ENCODE measurements at regions not wholly inside any gene's neighbourhood (a gene's known extent, or its start where the extent isn't known, plus 50 kb on each side); places are given as distances from the start of the nearest gene placed in this dataset.
A peak's percentile ranks its signal among the peaks of the same experiment; 100 is the strongest.
"Not testable (repeated sequence)": the region's sequence is repeated elsewhere in the genome, so short reads cannot be mapped to it uniquely, and the experiment has no call there.

DNA sequence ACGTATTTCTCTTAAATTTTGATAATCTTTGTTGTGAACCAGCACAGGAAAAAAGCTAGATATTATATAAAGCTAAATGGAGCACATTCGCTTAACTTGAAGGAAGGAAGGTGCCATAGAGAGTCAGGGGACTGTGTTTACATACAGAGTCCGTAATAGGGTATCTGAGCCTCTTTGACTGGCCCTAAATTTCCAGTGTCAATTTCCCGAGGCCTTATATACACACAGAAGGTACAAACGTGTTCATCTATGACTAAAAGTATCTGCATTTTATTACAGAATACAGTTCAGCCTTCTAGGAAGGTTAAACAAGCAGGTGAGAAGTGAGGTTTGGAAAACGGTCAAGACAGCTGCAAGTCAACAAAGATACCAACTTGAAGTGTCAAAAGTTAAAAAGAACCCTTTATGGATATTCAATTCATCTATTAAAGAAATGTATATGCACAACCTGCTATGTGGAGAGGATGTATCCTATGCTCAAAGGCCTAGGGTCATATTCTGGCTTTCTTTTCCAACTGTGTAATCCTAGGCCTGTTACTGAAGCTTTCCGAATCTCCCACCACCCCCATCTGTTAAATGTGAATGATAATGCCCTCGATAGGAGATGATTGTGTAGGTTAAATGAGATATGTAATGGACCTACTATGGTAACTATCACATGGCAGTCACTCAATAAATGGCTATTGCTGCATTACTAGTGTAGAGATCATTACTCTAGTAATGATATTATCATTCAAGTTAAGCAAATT, 263.7 kb upstream of the MAF start:
- no peak for DNase-seq (ENCODE audit: low spot score)

DNA sequence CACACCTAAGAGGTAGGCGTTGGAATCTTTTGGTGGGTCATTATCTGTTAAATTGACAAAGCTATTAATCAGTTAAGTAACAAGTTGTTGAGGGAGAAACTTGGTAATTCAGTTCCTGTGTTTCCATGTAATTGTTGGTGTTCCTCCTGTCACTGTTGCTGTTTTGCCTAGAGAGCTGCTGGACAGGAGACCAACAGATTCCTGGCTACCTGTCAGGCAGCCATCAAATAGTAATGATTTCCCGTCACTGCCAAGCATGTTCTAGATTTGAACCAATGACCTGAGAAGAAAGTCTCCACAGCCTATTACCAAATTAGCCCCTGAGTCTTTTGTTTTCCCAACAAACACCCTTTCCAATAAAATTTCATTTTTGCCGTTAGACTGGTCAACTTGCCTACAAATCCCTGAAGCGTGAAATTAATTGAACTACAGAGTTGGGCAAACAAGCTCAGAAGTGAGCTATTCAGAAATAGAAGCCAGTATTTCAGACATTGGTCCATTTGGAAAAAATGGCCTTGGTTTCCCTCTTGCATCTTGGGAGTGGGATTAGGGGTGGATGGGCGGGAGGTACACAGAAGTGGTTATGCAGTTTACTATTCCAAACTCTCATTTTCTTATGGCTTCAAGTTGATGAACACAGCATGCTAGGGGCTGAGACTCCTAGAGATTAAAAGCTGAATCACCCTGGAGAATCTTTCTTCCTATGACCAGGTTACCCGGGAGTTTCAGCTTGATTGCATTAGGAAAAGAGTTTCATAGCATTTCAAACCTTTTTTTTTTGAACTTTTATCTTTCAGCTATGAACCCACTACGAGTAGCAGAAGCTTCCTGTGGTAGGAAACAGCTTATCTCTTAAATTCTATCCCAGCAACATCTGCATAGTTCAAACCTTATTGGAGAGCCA, 262.8 kb upstream of the MAF start:
- no peak for DNase-seq (ENCODE audit: low spot score)

DNA sequence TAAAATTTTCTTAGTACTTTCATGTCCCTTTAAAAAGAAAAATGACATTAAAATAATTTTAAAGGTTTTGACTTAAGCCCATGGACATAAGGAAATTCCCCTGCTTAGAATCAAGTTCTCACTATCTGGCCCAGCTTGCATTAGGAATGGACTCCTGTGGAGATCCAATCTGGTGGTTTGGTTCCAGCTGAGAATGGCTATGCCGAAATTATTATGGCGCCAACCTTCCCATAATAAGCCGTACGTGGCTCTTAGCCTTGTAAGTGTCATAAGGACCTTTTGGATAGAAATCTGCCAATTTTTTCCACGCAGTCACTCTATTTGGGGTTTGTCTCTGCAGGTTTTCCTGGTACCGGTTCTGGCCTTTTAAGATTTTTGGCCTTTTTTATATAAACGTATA, 262.1 kb upstream of the MAF start:
- no peak for DNase-seq (ENCODE audit: low spot score)

DNA sequence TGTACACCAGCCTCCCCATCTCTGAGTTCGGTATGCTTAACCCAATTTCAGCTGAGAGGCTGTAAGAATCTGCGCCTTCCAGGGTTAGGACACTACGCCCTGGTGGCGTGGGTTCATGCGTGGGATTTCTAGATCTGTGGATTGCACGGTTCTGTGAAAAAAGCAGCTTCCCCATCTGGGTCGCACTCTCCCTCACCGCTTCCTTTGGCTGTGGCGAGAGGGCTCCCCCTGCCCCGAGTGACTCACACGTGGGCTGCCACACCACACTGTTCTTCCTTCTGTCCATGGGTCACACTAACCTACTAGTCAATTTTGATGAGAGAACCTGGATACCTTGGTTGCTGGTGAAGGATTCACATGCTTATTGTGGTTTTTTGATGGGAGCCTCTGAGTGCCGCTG, 256.0 kb upstream of the MAF start:
- DNase-seq (ENCODE audit: low spot score): no peak

DNA sequence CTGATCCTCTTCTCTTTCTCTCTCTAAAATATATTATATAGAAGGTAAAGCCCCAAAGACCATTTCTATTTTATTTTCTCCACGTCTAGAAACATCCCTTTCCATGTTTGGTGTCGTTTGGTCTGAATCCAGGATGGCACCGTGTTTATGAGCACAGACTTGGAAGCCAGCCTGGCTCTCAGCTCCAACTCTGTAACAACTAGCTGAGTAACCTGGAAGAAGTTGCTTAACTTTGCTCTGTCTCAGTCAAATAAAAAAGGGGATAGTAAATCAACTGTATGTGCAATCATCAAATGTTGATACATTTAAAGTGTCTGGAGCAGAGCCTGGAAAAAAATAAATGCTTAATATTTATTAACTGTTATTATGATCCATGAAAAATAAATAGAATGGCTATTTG, 249.8 kb upstream of the MAF start:
- DNase-seq (ENCODE audit: low spot score): no peak

DNA sequence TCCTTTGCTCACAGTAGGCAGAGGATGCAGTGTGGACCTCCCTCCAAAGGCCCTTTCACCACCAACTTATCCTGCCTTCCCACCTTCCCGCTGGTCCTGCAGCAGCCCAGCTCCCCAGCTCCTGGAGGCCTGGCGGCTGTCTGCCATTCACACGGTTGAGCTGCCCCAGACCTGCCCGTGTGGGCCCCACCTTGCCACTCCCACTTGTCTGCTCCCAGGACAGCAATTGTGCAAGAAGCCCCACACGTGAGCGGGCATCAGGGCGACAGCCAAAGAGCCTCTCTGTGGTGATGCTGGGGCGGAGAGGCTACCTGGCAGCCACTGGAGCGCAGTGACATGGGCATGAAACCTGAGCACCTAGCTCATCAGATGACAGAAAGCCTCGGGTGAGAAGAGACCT, 248.6 kb upstream of the MAF start:
- no peak for DNase-seq (ENCODE audit: low spot score)

DNA sequence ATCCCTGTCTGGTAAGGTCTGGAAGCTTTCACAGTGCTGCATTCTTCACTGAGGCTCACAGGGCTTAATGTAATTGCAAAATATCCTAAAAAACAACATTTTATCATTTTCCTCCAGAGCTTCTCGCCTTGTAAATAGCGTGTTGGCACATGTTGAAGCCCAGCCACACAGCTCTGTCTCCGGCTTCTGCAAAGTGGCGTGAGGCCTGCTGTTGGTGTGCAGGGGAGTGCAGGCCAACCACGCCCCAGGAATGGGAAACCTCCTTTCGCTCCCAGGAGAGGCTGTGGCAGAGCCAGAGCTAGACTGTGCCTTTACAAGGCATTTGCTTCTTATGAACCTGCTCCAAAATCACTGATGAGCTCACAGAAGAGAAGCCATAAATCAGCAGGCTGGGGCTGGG, 248.2 kb upstream of the MAF start:
- no peak for DNase-seq (ENCODE audit: low spot score)

DNA sequence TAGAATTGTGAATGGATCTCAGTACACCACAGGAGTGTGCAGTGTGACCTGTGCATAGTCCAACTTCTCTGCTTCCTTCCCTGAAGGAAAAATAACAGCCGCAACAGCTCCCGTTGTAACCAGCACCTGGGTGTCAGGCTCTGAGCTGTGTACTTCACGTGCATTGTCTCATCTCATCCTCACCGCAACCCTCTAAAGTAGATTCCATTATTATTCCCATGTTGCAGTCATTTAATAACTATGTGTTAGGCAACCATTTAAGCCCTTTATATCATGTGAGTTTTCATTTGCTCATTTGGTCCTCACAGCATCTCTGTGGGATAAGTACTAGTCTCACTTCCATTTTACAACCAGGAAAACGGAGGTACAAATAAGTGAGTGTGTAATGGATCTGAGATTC, 247.0 kb upstream of the MAF start:
- DNase-seq (ENCODE audit: low spot score): no peak

DNA sequence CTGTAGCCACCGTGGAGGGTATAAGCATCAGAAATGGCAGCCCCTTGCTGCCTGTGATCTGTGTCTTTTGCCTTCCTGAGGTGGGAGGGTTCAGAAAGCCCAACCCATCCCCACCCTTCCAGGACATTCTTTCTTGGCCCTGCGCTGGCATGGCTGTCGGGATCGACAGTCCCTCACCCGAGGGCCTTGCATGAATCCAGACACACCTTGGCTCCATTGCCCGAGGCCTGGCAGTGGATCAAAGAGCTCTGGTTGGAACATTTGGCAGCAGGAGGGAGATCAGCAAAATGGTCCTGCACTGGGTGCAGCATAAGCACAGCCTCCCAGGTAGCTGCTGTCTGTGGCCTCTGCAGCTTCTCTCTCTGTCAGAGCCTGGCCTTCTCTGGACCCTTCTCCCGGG, 246.6 kb upstream of the MAF start:
- DNase-seq (ENCODE audit: low spot score): no peak

DNA sequence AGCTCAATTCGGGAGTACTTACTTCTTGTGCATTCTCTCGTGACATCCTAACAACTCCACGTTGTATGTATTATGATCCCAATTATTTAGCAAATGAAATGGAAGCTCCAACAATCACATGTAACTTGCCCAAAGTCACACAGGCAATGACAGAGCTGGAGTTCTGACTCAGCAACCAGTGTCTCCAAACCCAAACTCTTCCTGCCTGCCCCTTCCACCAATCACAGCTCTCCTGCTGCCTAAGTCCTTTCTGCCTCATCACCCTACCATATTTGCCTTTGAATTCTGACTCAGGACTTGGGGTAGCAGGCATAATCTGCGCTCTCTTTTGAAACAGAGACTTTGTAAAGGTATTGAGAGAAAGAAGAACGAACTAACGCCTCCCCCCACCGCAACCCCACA, 245.2 kb upstream of the MAF start:
- no peak for DNase-seq (ENCODE audit: low spot score)

DNA sequence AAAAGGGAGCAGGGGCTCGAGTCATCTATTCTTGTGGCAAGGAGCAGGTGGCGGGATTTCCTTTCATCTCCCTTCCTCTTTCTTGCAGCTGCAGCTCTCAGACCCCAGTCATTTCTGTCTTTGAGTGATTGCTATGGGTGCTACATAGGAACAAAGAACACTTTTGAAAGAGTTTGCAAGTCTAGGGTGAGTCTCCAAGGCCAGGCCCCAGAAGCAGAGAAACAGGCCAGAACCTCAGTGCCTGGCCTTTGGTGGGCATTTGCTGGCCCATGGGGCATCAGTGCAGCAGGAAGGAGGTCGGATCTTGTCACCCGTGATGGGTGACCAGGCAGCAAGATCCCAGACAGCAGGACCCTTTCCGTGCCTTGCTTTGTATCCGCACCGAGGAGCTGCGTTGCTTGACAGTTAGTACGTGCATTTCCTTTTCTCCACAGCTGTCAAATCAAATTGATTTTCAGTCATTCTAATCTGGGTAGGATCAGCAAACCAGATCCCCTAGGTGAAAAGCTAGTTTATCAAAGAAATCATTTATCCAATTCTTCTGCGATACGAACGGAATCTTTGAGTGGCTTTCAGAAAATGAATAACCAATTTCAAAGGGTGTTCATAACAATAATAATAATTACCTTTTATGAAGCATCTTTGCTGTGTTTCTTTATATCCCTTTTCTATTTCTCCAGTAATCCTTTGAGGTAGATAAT, 244.6 kb upstream of the MAF start:
- no peak for DNase-seq (ENCODE audit: low spot score)

DNA sequence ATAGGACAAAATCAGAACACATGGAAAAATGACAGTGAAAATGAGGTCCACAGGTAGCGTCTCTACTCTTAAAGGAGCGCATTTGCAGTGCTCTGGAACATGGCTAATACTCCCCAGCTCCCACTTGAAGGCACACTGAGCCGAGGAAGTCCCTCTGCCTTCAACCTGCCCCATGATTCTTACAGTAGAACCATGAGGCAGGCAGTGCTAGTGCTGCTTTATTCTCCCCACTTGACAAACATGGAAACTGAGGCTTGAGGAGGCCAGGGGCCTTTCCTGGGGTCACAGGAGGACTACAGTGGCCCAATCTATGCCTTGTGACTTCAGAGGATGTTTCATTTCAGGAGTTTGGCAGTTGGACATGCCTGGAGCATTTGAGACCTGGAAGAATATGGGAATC, 244.1 kb upstream of the MAF start:
- DNase-seq (ENCODE audit: low spot score): no peak

DNA sequence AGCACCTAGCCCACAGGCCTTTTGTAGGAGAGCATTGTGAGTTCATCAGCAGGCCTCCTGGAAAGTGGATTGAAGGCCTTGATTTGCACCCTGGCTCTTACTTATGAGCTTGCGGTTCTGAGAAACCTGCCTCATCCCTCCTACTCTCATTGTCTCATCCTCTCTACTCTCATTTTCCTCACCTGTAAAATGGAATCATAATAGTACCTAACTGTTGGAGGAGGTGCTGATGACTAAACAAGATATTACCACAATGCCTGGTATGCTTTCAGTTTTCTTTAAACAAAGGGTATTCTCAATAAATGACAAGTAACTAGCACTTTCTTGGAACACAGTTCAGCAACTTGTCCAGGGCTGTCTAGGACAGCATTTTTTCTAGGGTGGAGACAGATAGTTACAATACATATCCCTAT, 243.1 kb upstream of the MAF start:
- DNase-seq (ENCODE audit: low spot score): no peak

DNA sequence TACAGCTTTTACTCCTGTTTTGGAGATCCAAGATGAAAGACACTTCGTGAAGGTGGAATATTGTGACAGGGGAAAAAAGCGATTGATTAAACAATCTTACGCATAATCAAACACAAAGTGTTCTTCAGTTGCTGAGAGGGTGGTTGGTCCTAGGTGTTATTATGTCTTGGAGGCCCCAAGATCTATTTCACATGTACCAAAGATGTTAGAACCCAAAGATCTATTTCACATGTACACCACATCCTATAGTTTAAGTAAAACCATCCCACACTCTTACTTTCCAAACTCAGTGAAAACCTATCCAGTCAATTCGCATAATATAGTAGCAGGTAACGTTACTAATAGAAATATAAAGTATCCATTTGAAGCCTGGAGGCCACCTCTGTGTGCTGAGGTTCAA, 242.6 kb upstream of the MAF start:
- no peak for DNase-seq (ENCODE audit: low spot score)

DNA sequence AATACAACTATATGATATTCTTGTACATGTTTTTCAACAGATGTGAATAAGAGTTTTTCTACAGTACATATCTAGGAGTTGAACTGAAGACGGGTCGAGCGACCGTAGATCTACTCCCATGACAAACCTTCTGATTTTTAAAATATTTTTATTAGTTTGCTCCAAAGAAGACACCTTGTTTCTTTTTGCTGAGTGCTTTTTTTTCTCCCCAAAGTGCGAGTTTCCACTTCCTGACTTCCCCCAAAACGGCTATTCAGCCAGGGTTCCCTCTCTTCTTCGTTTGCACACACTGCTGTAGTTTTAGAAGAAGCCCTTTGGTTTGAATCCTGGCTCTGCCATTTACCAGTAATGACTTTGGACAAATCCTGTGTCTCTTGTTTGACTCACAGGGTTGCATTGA, 241.7 kb upstream of the MAF start:
- DNase-seq (ENCODE audit: low spot score): no peak

DNA sequence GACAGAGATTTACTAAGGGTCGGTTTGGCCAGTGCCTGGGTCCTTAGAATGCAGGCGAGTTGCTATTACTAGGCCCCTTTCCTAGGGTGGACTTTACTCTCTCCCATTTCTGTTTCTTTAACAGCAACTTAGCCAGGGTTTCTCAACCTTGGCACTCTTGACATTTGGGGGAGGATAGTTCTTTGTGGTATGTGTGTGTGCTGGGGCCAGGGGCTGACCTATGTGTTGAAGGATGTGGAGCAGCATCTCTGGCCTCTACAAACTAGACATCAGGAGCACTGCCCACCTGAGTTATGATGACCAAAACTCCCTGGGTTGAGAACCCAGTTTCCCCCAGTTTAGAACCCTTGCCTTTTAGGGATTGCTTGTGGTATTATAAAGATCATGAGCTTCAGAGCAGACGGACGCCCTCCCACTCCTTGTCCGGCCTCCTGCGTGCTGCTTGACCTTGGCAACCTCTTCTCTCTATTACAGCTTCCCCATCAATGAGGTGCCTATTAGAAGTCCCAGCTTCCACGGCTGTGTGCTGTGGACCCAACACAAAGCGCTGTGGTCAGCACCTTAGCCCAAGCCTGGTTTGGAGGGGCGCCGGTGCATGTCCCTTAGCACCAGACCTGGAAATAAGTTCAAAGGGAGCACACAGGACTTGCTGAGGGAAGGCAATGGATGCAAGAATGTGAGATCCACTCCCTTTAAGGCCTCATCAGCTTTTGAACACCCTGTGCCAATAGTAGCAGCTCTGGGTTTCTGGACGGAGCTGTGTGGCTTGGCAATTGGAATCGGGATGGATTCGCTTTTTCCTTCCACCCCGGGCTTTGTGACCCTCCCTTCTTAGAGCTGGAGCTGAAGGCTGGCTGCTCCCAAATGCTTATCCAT, 239.2 kb upstream of the MAF start:
- DNase-seq (ENCODE audit: low spot score): no peak

DNA sequence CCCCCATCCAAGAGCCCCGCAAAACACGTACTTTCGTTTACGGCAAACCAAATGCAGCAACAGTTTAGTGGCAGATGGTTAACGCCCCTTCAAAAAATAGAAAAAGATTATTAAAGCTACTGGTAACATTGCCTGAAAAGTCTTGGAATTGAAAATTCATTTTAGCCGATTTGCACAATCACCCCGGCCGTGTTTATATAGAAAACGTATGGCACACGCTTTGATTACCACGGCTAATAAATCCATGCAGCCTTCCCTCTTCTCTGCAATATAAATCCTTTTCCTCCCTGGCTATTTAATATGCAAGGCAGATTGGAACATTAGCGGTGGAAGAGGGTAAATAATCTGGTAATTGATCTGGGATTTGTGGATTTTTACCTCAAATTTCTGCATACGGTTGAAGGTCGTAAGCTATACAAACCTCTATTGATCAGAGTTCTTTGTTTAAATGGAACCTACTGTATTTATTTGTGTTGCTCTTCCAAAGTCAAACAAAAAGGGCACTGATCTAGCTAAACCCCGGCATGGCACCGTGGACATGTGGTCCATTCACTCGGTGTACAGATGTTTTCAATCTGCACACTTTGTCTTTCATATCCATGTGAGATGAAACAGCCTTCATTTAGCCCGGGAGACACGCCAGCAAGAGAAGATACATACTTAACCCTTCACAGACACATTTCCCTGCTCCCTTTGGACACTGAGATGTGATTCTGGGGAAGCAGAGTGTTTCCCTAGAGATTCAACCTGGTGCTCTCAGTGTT, 238.1 kb upstream of the MAF start:
- DNase-seq (ENCODE audit: low spot score): peak; percentile 10

DNA sequence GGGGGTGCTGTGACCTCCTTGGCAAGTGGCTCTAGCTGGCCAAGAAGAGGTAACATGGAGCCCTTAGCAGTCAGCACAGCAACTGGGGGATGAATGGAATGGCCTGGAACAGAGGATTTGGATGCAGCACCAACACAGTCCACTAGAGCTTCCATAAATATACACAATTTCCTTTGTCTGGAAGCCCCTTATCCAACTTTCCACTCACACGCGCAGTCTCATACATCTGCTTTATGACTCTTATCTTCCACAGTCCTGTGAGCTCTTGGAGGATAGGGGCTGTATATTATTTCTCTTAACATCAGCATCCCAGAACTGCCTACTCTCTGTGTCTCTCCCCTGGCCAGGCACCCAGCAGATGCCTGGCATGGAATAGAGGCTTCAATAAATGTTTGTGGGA, 235.6 kb upstream of the MAF start:
- DNase-seq (ENCODE audit: low spot score): no peak

DNA sequence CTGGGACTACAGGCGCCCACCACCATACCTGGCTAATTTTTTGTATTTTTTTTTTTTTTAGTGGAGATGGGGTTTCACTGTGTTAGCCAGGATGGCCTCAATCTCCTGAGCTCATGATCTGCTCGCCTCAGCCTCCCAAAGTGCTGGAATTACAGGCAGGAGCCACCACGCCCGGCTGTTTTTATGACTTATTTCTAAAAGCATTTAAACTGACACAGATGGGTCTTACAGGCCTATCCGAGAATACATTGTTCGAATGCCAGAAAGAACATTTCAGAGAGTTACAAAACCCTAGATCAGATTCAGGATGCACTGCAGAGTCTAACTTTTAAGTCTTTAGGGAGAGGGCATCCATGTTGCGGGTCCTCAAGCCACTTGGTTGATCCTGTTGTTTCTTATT, 234.7 kb upstream of the MAF start:
- no peak for DNase-seq (ENCODE audit: low spot score)

DNA sequence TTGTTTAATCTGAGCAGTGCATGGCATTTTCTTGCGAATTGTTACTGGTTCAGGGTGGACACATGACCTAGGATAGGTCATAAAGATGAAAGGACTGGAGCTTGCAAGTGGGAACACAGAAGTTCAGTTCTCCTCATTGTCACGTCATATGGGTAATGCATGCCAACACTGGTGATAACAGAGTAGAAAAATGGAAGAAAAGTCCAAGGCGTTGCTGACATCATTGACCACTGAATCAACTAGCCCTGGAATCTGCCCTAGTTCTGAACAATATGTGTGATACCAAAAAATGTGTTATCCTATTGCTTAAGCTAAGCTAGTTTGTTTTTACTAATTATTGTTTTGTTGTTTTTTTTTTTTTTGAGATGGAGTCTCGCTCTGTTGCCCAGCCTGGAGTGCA, 234.2 kb upstream of the MAF start:
- no peak for DNase-seq (ENCODE audit: low spot score)

DNA sequence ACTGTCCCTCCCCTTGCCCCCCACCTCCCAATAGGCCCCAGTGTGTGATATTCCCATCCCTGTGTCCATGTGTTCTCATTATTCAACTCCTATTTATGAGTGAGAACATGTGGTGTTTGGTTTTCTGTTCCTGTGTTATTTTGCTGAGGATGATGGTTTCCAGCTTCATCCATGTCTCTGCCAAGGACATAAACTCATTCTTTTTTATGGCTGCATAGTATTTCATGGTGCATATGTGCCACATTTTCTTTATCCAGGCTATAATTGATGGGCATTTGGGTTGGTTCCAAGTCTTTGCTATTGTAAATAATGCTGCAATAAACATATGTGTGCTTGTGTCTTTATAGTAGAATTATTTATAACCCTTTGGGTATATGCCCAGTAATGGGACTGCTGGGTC, 233.5 kb upstream of the MAF start:
- not testable (repeated sequence) for DNase-seq (ENCODE audit: low spot score)
